ENCODE measurements at regions not wholly inside any gene's neighbourhood (a gene's known extent, or its start where the extent isn't known, plus 50 kb on each side); places are given as distances from the start of the nearest gene placed in this dataset.

DNA sequence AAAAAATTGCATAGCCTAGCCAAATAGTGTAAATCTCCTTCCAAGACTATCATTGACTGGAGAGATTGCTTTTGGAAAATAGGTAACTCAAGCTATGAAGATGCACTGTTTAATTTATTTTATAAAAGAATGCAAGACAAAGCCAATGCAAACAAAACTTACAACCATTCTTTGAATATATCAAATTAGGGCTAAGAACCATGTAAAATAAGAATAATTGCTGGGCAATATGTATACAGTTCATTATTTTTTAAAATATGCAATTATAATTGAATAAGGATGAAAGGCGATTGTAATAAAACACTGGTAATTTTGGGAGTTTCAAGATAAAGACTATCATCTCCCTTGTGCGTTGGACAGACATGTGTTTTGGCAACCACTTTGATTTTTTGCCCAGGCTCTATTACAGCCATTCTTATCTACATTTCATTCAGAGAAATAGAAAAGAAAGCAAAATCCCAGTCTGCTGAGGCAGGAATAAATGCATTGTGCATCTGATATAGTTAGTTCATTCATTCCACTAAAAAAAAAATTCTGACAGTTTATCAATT, 242.3 kb upstream of the ROBO1 start:
- Histone ChIP-seq H3K4me2 (ENCODE audit: low read length) (no peak overlapping the region), H3K36me3 (ENCODE audit: insufficient read depth, low read length) (no peaks in the 10 kb centered on the region), H3K4me3 (ENCODE audit: low read depth, low read length, poor library complexity, severe bottlenecking) (no peak overlapping the region), H2AFZ (ENCODE audit: low read length) (no peak overlapping the region), H3K4me1 (ENCODE audit: insufficient read depth, low read length, poor library complexity, severe bottlenecking) (no peaks in the 10 kb centered on the region), H3K27ac (ENCODE audit: low read depth, low read length, poor library complexity, severe bottlenecking) (no peak overlapping the region), H4K20me1 (ENCODE audit: insufficient read depth, low read length) (no peaks in the 10 kb centered on the region), H3K9me3 (ENCODE audit: low read length) (no peaks in the 10 kb centered on the region), H3K79me2 (ENCODE audit: insufficient read depth, low read depth, low read length) (no peaks in the 10 kb centered on the region), H3K9me2 (ENCODE audit: insufficient read depth, low read length) (no peaks in the 10 kb centered on the region)
- ChIA-PET CTCF (ENCODE audit: unreplicated experiment) (no interaction called here), POLR2A (no interaction called here)
- DNase-seq (ENCODE audit: low spot score) = no peak
- intact Hi-C loops (cut with micrococcal nuclease; ENCODE audit: unreplicated experiment) = no loop called here
- no TSS peak for BruUV-seq (replicated peaks)
- TF ChIP-seq CTCF (conservative IDR thresholded peaks at IDR 0.05; ENCODE audit: low read length) (no peak), EZH2phosphoT487 (IDR thresholded peaks at IDR 0.05; ENCODE audit: borderline replicate concordance, low read depth, low read length) (no peak)

- no peak overlapping the region for H3K27ac ChIP-seq (ENCODE audit: low read depth, low read length, poor library complexity, severe bottlenecking)
- POLR2A ChIA-PET = no interaction called here
- CTCF ChIA-PET (ENCODE audit: unreplicated experiment) = no interaction called here
- no peaks in the 10 kb centered on the region for H3K79me2 ChIP-seq (ENCODE audit: insufficient read depth, low read depth, low read length)
- H3K9me2 ChIP-seq (ENCODE audit: insufficient read depth, low read length) = no peaks in the 10 kb centered on the region
- no peak overlapping the region for H3K4me3 ChIP-seq (ENCODE audit: low read depth, low read length, poor library complexity, severe bottlenecking)
- intact Hi-C loops (cut with micrococcal nuclease; ENCODE audit: unreplicated experiment) = no loop called here
- no peak for TF ChIP-seq EZH2phosphoT487 (IDR thresholded peaks at IDR 0.05; ENCODE audit: borderline replicate concordance, low read depth, low read length)
- TF ChIP-seq CTCF (conservative IDR thresholded peaks at IDR 0.05; ENCODE audit: low read length) = no peak
- H3K4me1 ChIP-seq (ENCODE audit: insufficient read depth, low read length, poor library complexity, severe bottlenecking) = no peaks in the 10 kb centered on the region
- H4K20me1 ChIP-seq (ENCODE audit: insufficient read depth, low read length) = no peaks in the 10 kb centered on the region
- no peak overlapping the region for H3K4me2 ChIP-seq (ENCODE audit: low read length)
- no peaks in the 10 kb centered on the region for H3K9me3 ChIP-seq (ENCODE audit: low read length)
- no TSS peak for BruUV-seq (replicated peaks)
- no peak for DNase-seq (ENCODE audit: low spot score)
- no peak overlapping the region for H2AFZ ChIP-seq (ENCODE audit: low read length)
- no peaks in the 10 kb centered on the region for H3K36me3 ChIP-seq (ENCODE audit: insufficient read depth, low read length)
Observed at GRCh38 chr3:80007522-80007921, 239.7 kb upstream of the ROBO1 start.

DNA sequence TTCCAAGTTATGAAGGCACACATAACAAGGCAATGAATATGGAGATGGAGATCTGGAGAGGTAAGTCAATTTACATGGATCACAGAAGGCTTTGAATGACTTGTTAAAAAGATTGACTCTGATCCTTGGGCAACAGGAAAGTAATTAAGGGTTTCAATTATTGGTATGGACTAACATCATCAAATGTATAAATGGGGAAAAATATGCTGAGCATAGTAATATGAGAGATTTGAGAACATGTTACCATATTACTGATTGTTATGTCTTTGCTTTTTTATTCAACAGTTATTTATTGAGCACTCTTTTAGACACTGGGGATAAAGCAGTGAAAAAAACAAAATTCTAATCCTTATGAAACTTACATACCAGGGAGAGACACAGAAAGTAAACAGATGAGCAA, 238.5 kb upstream of the ROBO1 start:
- BruUV-seq (replicated peaks) = no TSS peak
- CTCF ChIA-PET (ENCODE audit: unreplicated experiment) = no interaction called here

More for the DNA sequence above, 238.5 kb upstream of the ROBO1 start:
- Histone ChIP-seq H3K9me2 (ENCODE audit: insufficient read depth, low read length) (no peaks in the 10 kb centered on the region), H3K36me3 (ENCODE audit: insufficient read depth, low read length) (no peaks in the 10 kb centered on the region), H3K4me3 (ENCODE audit: low read depth, low read length, poor library complexity, severe bottlenecking) (no peak overlapping the region), H3K4me1 (ENCODE audit: insufficient read depth, low read length, poor library complexity, severe bottlenecking) (no peaks in the 10 kb centered on the region), H2AFZ (ENCODE audit: low read length) (no peak overlapping the region), H3K79me2 (ENCODE audit: insufficient read depth, low read depth, low read length) (no peaks in the 10 kb centered on the region), H3K27ac (ENCODE audit: low read depth, low read length, poor library complexity, severe bottlenecking) (no peak overlapping the region), H3K4me2 (ENCODE audit: low read length) (no peak overlapping the region), H4K20me1 (ENCODE audit: insufficient read depth, low read length) (no peaks in the 10 kb centered on the region), H3K9me3 (ENCODE audit: low read length) (no peaks in the 10 kb centered on the region)
- TF ChIP-seq EZH2phosphoT487 (IDR thresholded peaks at IDR 0.05; ENCODE audit: borderline replicate concordance, low read depth, low read length) = no peak
- no peak for TF ChIP-seq CTCF (conservative IDR thresholded peaks at IDR 0.05; ENCODE audit: low read length)
- DNase-seq (ENCODE audit: low spot score) = no peak
- POLR2A ChIA-PET = no interaction called here
- intact Hi-C loops (cut with micrococcal nuclease; ENCODE audit: unreplicated experiment) = no loop called here
